RCC 7860 (cell line): ENCODE measurements at regions not wholly inside any gene's neighbourhood (a gene's known extent, or its start where the extent isn't known, plus 50 kb on each side); places are given as distances from the start of the nearest gene placed in this dataset.

Source experiments
- DNase-seq: peaks from one replicate; pipeline ENCODE4 v3.0.0-alpha.2; 2015; ENCODE audit warnings: low spot score
- FAIRE-seq: peaks from 2 replicates; lab custom pipeline; 2012; peaks lifted over from hg19 to GRCh38; lab: Jason Lieb, UNC

DNA sequence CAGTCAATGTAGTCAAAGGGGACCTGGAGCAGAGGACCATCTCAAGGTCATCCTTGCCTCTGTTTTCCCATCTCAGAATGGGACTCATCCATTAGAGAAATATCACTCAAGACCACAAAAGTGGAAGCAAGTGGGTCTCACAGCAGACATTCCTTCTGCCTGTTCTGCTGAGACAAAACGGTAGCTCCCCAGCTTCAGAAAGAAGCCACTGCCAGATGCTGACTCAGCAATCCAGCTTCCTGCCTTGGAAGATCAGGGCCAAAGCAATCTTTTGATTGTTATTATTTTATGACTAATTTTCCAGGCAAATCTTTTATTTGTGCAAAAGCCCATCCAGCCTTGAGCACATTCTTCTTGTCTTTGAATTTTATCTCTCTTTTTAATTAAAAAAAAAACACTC is 86.8 kb downstream of the CCT6B start:
- FAIRE-seq (no peak), DNase-seq (no peak)

GRCh38 chr17:34872640-34873039 is 88.6 kb downstream of the CCT6B start:
- no peak for FAIRE-seq

GRCh38 chr17:34869641-34870040 is 91.6 kb downstream of the CCT6B start:
- FAIRE-seq (no peak), DNase-seq (no peak)

More at GRCh38 chr17:34872640-34873039, 88.6 kb downstream of the CCT6B start:
- DNase-seq: no peak

GRCh38 chr17:34865716-34866115 is 95.5 kb downstream of the CCT6B start:
- FAIRE-seq: no peak
- DNase-seq: no peak

DNA sequence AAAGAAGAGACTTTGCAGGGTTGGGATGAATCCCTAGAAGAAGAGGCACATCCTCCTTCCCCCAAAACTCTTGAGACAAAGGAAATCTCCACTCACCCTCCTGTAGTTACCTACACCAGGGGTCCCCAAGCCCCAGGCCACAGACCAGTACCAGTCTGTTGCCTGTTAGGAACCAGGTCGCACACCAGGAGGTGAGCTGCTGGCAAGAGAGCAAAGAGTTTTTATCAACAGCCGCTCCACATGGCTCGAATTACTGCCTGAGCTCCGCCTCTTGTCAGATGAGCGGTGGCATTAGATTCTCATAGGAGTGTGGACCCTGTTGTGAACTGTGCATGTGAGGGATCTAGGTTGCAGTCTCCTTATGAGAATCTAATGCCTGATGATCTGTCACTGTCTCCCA is 98.9 kb downstream of the CCT6B start:
- FAIRE-seq (no peak), DNase-seq (no peak)

GRCh38 chr17:34861864-34862263 is 99.4 kb downstream of the CCT6B start:
- DNase-seq (no peak), FAIRE-seq (no peak)

- FAIRE-seq: no peak
- no peak for DNase-seq
Observed at GRCh38 chr17:34859652-34860051, 101.6 kb downstream of the CCT6B start.

DNA sequence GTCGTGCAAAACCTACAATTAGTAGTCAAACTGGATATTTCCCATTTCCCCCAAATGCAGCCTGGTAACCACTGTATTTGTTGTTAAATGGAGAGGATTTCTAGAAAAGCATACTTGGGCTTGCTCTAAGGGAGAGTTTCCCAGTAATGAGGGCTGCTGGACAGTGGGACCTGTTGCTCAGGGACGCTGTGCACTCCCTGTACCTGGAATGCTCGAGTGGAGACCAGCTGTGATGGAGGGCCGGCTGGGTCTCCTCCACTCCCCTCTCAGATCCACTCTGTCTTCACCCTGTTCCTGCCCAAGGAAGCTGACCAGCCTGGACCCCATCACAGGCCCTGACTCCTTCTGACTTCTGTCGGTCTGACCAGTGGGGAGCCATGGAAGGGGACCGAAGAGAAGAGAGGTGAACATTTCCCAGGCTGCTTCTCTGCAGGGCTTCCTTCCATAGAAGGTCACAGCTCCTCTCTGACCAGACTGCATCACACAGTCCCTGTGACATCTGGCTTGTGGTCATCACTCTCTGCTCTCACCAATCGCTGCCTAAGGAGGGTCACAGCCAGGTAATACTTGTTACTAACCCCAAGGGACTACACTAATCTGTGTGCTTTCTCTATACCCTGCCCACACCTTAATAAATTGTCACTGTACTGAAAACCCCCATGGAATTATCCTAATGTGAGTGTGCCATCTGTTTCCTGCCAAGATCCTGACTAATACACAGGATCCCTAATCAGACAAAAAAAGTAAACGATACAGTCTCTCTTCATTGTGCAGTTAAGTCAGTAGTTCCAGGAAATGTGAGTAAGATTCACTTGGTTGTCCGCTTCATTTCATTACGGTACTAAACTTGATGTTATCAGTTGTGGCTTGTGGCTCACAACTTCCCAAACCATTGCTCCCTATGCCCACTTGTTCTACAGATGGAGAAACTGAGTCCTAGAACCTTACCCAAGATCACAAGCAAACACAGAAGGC is 102.4 kb downstream of the CCT6B start:
- FAIRE-seq: no peak

DNA sequence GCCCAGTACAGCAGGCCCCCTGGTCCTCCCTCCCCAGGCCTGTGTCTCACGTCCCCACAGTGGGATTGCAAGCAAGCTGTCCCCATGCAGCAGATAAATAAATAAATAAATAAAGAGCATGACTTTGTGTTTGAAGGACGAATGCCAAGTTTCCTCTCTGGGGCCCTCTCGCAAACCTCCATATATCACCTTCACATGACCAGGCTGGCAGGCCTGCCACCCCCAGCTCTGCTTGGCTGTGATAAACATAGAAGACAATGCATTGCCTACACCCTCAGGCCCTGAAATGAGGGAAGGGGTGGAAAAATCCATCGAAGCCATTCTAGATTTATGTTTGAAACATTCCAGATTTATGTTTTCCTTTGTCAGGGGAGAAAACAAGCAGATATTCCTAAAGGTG is 107.3 kb downstream of the CCT6B start:
- DNase-seq: no peak
- FAIRE-seq: no peak

More for the DNA sequence above, 102.4 kb downstream of the CCT6B start:
- DNase-seq: no peak

- no peak for FAIRE-seq
- DNase-seq: no peak
Observed at GRCh38 chr17:34852614-34853013, 108.6 kb downstream of the CCT6B start.

DNA sequence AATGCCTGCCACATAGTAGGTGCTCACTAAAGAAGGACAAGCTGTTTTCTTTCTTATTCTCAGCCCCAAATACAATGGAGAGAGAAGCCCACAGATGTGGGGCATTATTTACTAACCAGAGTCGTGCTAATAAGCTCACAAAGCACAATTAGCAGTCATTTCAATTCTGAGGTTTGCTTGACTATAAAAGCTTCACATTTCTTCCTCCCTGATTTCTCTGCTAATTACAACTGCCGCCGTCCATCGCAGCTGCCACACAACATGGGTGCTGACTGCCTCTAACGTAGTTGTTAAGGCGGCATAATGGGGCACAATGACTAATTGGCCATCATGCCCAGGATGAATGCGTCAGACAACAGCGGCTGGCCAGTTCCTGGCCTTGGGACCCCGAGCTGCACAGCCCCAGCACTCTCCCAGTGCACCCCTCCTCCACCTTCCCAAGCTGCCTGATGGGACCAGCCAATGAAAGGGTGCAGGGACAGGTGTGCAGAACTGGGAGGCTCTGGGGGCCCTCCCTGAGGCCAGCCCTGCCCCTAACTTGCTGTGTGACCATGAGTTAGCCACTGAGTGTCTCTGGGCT is 109.2 kb downstream of the CCT6B start:
- FAIRE-seq (no peak), DNase-seq (no peak)

DNA sequence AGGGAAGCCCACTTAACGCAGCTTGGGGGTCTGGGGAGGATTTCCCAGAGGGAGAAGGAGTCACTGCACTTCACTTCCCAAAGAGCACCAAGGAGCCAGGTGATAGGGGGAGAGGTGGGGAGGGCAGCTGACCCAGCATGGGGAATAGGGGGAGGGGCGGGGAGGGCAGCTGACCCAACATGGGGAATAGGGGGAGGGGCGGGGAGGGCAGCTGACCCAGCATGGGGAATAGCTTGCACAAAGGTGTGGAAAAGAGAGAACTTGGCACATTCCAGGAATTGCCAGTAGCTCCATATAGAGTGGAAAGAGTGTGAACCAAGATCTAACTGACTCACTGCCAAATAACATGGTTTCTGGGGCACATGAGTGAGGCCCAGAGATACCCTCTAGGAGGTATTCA is 110.3 kb downstream of the CCT6B start:
- FAIRE-seq: no peak

DNA sequence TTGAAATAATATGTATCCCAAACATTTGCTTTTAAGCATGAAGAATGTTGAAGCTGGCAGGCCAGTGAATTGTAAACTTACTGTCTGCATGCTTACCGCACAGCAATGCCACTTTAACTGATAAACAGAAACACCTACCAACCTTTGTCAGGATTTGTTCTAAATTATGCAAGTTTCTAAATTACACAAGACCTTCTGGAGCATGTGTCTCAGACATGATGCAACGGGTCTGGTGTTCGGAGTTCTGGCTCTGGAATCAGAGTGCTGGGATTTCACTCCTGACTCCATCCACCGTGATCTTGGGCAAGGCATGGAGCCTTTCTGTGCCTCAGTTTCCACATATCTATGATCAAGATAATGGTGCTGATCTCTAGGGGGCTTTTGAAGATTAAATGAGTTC is 111.2 kb downstream of the CCT6B start:
- FAIRE-seq (no peak), DNase-seq (no peak)

More for the DNA sequence above, 110.3 kb downstream of the CCT6B start:
- no peak for DNase-seq

- FAIRE-seq (no peak), DNase-seq (no peak)
Observed at GRCh38 chr17:34847938-34848337, 113.3 kb downstream of the CCT6B start.

DNA sequence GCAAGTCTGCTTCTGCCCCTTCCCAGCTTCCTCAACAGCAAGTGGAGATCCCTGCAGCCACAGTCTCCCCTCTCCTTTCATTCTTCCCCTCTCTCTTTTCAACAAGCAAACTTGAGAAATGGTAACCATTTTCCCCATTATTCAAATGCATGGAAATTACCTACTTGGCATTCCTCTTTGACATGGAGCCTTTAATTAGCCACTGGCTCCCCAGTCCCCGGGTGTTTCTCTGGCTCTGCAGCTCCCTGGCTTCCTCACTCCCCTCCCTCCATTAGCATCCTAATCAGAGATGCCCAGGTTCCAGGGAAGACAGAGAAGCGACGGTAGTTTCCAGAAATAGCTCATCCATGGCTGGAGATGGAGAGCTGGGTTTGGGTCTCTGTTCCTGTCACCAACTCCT is 116.0 kb downstream of the CCT6B start:
- DNase-seq: no peak
- FAIRE-seq: no peak

DNA sequence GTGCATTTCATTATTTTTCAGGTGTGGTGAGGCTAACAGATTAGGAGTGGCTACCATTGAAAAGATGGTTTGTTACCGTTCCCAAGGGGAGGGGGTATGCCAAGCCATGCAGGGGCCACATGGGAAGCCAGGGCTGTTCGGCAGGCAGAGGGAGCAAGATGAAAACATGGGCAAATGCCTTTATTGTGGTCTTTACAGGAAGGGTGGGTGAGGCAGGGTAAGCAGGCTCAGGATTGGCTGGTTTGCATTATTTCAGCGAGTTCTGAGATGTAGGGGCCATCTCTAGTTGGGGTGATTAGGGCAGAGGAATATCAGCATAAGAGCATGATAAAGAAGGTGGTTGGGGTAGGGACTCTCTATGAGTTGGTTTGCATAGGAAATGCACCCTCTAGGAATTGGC is 117.6 kb downstream of the CCT6B start:
- no peak for DNase-seq

DNA sequence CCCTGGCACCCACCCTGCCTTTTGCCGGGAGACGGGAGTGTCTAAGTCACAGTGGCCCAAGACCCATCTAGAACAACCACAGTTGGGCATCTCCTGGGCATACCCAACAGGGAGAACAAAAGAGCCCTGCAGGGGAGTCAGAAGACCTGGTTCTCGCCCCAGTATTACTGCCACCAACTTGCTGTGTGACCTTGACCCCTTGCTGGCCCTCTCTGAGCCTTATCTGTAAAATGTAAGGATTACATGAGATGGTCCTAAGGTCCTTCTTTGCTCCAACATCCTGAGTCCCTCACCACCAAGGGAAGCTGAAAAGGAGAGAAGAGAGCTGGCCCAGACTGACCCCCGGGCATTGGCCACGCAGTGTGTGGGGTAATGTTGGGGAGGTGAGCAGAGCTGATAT is 119.0 kb downstream of the CCT6B start:
- no peak for DNase-seq
- no peak for FAIRE-seq

More for the DNA sequence above, 117.6 kb downstream of the CCT6B start:
- FAIRE-seq: no peak

DNA sequence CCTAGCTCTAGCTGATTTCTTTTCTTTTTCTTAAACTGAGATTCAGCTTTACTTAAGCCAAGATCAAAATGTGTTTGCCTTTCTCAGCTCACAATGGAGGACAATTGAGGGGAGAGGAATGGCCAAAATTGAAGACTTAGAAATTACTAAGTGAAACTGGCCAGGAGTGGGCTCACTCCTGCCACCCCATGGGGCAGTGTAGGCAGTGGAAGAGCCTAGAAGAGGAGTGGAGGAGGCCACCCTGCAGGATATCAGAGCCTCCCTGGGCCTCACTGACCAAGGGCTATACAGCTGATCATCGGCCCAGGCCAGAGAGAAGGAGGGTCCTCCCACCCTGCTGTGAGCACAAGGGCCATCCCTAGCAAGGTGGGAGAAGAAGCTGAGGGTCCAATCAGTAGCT is 119.8 kb downstream of the CCT6B start:
- no peak for DNase-seq

DNA sequence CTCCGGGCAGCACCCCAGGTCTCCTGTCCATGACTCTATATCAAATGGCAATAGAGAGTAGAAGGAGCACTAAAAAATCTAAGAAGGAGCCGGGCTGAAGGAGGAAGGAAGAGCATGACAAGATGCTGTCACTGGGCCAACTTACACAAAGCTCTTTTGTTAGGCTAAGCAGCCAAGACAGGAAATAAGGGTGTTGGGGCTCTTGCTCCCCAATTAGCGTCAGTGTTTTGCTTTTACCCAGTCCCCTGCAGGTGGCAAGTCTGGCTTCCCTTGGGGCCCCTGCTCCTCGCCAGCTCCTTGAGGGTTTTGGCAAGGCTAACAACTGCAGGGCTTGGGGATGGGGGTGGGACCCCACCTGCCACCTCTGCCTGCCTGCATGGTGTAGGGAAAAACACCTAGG is 120.5 kb downstream of the CCT6B start:
- FAIRE-seq: no peak

More for the DNA sequence above, 119.8 kb downstream of the CCT6B start:
- FAIRE-seq: no peak

GRCh38 chr17:34837876-34838478 is 123.3 kb downstream of the CCT6B start:
- DNase-seq (no peak), FAIRE-seq (no peak)

More for the DNA sequence above, 120.5 kb downstream of the CCT6B start:
- no peak for DNase-seq

DNA sequence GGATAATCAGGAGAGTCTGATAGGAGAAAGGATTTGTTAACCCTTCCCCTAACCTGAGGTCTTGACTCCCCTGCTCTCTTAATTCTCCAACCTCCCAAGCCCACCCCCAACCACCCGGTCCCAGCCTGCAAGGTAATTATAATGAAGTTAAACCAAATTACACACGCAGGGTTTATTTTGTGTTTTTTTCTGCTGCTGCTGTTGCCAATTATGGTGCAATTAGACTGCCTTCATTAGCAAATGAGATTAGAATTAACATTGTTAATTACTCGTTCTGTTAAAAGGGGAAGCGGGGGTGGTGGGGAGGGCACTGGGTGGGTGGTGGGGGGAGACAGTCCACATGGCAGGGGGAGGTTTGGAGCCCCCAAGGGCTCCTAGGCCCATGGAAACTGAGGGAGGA is 128.9 kb downstream of the CCT6B start:
- no peak for FAIRE-seq
- DNase-seq: no peak

DNA sequence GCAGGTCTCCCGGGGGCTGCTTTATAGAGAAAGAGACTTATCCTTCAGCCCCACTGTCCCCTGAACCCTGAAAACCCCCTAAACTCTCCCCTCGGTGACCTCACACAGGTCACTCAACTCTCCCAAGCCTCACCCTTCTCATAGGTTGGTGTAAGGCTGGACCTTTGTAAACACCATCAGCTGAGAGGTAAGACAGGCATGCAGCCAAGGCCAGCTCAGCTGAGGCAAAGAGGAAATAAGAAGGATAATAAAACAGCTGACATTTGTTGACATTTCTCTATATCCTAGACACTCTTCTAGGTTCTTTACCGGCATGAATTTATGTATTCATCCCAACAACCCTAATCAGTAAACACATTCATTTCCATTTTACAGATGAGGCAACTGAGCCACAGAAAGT is 134.3 kb downstream of the CCT6B start:
- no peak for FAIRE-seq

More for the DNA sequence above, 134.3 kb downstream of the CCT6B start:
- no peak for DNase-seq
